ENCODE measurements at regions not wholly inside any gene's neighbourhood (a gene's known extent, or its start where the extent isn't known, plus 50 kb on each side); places are given as distances from the start of the nearest gene placed in this dataset.

DNA sequence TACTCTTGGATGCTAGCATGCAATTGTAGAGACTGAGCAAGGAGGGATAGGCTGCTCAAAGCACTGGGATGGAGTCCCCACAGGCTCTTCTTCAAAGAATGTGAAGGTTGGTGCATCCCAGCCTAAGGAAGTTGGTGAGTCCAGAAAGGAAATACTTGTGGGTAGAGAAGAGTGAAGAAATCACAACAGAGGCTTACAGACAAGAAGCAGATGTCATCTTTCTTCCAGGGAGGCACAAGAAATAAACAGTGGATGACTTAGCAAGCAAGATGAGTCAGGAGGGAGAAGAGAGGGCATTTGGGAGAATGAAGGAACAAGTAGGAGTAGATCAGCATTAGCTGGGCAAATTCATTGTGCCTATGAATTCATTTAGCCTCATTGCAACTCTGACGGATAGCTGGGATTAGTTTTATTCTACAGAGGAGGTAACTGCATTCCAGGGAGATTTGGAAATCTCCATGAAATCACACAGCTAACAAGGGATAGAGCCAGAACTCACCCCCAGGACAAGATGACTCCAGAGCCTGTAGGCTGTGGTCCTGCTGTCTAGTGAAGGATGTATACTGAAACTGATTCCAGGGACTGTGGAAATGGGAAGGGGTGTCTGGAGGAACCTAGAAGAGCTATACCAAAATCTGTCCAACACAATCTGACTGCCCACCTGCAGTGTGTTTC is 125.8 kb upstream of the SPTLC3 start:
- no peak for DNase-seq (ENCODE audit: low read depth)
- H3K4me3 ChIP-seq (ENCODE audit: low read length), result no peak overlapping the region
- TF ChIP-seq CTCF (conservative IDR thresholded peaks at IDR 0.05; ENCODE audit: low read depth, low read length), result no peak

GRCh38 chr20:12883507-12883885 is 125.3 kb upstream of the SPTLC3 start:
- no peak for DNase-seq (ENCODE audit: low read depth)
- H3K4me3 ChIP-seq (ENCODE audit: low read length), result no peak overlapping the region
- TF ChIP-seq CTCF (conservative IDR thresholded peaks at IDR 0.05; ENCODE audit: low read depth, low read length), result no peak

DNA sequence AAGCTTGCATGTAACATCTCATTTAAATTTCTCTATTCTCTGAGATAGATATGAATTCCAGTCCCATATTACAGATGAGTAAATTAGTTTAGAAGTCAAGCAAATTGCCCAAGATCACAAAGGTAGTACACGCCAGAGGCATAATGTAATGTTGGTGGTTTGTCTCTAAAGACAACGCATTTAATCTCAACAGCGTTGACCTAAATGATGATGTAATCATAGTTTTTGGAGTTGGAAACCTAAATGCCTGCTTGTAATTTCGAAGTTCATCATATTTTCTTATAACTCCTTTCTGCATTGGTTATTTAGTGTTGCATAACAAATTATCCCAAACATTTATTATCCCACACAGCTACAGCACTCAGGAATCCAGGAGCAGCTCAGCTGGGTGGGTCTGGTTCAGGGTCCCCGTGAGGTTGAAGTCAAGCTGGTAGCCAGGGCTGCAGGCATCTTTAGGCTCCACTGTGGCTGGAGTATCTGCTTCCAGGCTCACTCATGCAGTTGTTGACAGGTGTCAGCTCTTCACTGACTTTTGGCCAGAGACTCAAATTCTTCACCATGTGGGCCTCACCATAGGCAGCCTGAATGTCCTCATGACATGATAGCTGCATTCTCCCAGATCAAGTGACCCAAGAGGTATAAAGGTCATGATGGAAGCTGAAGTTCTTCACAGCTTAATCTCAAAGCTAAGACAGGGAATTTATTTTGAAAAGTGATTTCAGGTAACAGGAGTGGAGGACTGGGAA is 122.0 kb upstream of the SPTLC3 start:
- no peak overlapping the region for H3K4me3 ChIP-seq (ENCODE audit: low read length)
- TF ChIP-seq CTCF (conservative IDR thresholded peaks at IDR 0.05; ENCODE audit: low read depth, low read length), result no peak
- no peak for DNase-seq (ENCODE audit: low read depth)

DNA sequence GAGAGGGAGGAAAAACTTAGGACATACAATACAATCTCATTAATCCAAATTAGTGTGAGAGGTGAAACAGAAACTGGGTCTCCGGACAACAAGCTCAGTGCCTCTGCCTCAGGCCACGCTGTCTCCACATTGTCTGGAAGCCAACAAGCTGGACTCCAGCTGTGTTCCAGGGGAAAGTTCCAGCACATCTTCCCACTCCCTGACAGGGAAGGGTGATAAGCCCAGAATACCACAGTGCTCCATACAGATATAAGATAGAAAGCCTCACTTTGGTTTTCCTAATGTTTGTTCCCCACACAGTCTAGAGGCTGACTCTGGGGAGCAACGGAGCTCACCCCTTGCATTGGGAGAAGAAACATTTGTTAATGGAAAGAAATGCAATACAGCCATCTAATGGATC is 117.1 kb upstream of the SPTLC3 start:
- DNase-seq (ENCODE audit: low read depth), result no peak
- no peak overlapping the region for H3K4me3 ChIP-seq (ENCODE audit: low read length)
- no peak for TF ChIP-seq CTCF (conservative IDR thresholded peaks at IDR 0.05; ENCODE audit: low read depth, low read length)

DNA sequence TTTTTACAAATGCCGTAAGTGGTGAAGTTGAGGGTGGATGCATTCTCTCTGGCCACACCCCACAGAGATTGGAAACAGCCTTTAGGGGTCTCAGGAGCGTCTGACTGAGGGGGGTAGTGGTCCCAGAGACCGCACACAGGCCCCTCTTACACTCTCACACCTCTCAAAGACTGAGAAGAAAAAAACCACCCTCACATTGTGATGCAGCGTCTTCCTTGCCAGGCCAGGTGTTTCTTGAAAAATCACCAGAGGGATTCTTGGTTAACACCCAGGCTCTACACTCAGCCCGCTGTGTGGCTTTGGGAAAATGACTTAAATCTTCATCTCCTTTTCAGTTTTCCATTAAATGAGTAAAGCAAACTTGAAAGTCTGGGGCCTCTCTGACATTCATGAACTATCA is 115.8 kb upstream of the SPTLC3 start:
- no peak for TF ChIP-seq CTCF (conservative IDR thresholded peaks at IDR 0.05; ENCODE audit: low read depth, low read length)
- no peak overlapping the region for H3K4me3 ChIP-seq (ENCODE audit: low read length)
- no peak for DNase-seq (ENCODE audit: low read depth)

- DNase-seq (ENCODE audit: low read depth), result no peak
- no peak overlapping the region for H3K4me3 ChIP-seq (ENCODE audit: low read length)
- TF ChIP-seq CTCF (conservative IDR thresholded peaks at IDR 0.05; ENCODE audit: low read depth, low read length), result no peak
Measured at GRCh38 chr20:12893653-12894052, 115.1 kb upstream of the SPTLC3 start.

GRCh38 chr20:12894089-12894488 is 114.7 kb upstream of the SPTLC3 start:
- no peak overlapping the region for H3K4me3 ChIP-seq (ENCODE audit: low read length)
- no peak for DNase-seq (ENCODE audit: low read depth)
- TF ChIP-seq CTCF (conservative IDR thresholded peaks at IDR 0.05; ENCODE audit: low read depth, low read length), result no peak
